GM21786 (cell line): ENCODE measurements at regions not wholly inside any gene's neighbourhood (a gene's known extent, or its start where the extent isn't known, plus 50 kb on each side); places are given as distances from the start of the nearest gene placed in this dataset.
"Not testable (repeated sequence)": the region's sequence is repeated elsewhere in the genome, so short reads cannot be mapped to it uniquely, and the experiment has no call there.

Source experiments
- ATAC-seq: cut with Tn5 transposase; IDR thresholded peaks from one replicate; pipeline ENCODE4 v1.9.1; 2021; ENCODE audit not compliant: unreplicated experiment

GRCh38 chr3:193946945-193947344 lies 189.0 kb upstream of the HES1 start:
- no peak for ATAC-seq

- no peak for ATAC-seq
Observed at GRCh38 chr3:193947596-193947995, 188.4 kb upstream of the HES1 start.

GRCh38 chr3:193948459-193948858 lies 187.5 kb upstream of the HES1 start:
- no peak for ATAC-seq

GRCh38 chr3:193951859-193952258 lies 184.1 kb upstream of the HES1 start:
- ATAC-seq: no peak

DNA sequence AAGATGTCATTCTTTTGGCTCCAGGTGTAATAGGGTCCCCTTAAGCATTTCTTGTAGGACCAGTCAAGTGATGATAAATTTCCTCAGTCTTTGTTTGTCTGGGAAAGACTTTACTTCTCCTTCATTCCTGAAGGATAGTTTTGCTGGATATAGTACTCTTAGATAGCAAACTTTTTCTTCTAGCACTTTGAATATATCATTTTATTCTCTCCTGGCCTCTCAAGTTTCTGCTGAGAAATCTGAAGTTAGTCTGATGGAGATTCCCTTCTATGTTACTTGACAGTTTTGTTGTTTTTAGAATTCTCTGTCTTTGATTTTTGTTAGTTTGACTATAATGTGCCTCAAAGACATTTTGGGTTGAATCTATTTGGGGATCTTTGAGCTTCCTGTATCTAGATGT lies 181.2 kb upstream of the HES1 start:
- no peak for ATAC-seq

- ATAC-seq: no peak
Observed at GRCh38 chr3:193955719-193956118, 180.2 kb upstream of the HES1 start.

DNA sequence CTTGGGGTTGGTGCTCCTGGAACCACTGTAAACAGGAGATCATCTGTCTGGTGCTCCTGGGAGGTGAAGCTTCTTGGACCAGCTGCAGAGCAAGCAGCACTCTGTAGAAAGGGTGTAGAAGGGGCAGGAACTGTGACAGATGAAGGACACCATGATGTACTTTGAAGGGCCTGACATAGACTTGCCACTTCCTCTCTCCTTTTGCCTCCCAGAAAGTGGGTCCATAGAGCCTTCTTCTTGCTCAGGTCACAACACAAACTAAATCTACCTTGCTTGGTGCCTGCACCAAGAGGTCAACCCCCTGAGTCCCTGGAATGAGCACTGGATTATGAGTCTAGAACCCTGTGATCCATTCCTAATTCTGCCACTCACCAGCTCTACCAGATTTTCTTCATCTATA lies 176.1 kb upstream of the HES1 start:
- no peak for ATAC-seq

DNA sequence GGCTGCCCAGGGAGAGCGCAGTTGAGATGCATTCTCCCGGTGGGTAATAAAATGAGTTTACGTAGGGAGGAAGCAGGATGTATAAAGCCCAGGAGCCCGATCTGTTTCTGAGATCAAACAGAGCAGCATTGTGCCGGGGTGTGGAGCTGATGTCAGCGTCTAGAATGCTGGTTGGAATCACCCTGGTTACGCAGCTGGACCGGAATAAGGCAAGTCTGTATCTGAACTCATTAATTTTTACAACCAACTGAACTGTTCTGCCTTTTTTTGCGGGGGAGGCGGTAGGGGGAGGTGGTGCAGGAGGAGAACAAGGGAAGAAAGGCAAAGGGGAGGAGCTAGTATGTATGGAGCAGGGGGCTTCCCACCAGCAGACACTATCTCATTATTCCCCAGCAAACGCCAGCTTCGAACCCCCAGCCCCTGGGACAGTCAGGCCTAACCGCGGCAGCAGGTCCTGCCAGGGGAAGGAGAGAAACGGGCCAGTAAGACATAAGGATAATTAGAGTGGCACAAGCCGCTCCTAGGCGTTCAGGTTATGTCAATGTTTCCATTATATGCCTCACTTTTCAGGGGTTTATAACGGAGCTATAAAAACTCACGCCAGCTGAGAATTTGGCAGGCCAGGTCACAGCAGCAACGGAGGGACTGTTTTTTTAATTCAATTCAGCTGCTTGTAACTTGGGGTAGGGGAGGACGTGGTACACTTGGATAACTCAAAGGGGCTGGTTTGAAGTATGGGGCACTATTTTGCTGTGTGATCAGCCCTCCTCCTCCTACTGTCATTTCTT lies 175.3 kb upstream of the HES1 start:
- ATAC-seq: no peak

DNA sequence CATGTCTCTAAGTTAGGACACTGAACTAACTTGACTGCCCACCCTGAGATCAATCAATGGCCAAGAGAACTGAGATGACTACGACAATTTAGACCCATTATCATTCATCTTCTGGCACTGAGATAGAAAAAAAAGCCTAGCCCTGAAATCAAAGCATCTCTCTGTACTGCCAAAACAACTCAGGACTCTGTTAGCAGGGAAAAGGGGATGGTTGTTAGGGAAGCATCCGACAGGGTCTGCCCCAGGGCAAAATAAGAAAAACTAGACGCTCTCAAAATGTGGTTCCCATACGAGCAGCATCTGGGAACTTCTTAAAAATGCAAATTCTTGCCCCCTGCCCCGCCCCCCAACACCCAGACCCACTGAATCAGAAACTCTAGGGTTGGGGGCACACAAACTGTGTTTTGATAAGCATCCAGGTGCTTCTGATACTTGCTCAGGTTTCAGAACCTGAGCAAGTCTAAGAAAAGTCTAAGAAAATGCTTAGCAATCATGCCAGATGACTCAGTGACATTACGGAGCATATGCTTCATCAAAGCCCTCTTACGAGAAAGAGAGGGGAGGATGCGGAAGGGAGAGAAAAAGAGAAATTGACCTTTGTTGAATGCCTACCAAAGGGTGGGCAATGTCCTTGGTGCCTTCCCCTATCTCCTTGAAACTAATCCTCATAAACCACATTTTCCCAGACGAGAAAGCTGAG lies 172.8 kb upstream of the HES1 start:
- no peak for ATAC-seq

DNA sequence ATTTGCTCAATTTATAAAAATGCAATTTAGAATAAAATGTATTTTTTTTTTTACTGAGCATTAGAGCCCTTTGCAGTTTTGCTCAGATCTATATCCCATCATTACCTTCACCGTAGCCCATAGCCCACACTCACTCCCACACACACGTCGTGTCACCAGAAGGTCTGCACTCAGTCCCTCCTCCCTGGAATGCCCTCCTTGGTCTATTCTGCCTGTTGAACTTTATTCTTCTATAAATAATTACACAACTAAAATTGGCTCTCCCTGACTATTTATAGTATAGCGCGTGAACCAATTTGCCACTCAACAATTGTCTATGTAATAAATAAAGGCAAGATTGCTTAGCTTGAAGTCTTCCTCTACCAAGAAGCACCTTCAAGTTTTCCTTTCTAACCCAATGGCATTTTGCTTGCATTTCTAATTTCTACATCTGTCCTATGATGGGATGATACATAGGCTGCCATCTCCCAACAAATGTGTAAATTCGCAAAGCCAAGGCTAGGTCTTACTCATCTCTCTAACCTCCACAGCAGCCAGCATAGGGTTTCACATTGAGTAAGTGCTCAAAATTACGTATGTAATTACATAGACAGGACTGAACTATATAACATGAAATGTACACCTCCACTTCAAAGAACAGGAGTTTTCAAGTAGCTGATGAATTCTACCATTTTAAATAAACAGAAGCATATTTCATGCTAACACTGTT lies 172.0 kb upstream of the HES1 start:
- ATAC-seq: peak; percentile 62

DNA sequence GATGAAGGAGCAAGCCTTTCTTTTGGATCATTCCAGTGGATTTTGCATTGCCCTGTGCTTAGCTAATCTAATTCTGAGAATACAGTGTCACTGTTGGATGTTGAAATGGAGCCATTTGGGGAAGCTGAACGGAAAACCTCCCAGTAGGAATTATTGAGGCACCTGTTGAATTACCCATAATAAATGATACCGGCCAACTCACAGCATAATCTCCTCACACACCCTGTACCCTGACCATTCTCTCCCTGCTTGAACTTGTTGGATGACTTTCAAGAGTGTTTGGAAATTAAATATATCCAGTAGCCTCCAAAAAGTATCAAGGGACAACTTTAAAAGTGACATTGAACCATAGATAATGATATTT lies 171.4 kb upstream of the HES1 start:
- no peak for ATAC-seq

DNA sequence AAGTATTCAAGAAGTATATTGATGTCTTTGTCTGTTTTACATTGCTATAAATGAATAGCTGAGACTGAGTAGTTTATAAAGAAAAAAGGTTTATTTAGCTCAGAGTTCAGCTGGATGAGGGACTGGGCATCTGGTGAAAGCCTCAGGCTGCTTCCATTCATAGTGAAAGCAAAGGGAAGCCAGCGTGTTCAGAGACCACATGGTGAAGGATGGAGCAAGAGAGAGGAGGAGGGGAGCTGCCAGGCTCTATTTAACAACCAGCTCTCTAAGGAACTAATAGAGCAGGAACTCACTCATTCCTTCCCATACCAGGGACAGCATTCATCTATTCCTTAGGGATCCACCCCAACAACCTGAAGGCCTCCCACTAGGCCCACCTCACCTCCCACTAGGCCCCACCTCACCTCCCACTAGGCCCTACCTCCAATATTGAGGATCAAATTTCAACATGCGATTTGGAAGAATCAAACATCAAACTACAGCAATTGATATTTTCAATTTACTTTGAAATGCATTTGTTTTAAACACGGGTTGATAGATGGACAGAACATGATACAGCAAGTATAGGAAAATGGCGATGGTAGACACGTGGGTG lies 167.5 kb upstream of the HES1 start:
- no peak for ATAC-seq

DNA sequence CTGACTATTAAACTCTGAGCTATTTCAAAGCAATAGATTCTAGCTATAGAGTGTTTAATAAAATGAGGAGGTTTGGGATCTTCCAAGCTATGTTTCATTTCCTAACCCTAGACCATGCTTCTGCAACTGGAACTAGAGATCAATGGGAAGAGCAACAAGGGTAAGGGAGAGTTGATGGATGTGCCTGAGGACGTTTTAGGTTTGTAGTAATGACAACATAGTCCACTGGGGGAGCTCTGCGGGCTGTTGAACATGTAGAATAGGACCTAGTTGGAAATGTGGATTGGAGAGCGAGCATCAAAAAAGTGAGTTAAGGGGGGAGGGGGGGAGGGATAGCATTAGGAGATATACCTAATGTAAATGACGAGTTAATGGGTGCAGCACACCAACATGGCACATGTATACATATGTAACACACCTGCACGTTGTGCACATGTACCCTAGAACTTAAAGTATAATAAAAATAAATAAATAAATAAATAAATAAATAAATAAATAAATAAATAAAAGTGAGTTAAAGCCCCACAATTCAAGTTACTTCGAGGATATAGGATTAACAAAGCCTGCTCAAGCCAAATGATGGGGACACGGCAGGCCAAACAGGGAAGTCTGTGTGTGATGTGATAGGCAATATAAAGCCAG lies 165.7 kb upstream of the HES1 start:
- not testable (repeated sequence) for ATAC-seq

- peak; percentile 28 for ATAC-seq
Observed at GRCh38 chr3:193970773-193971206, 165.2 kb upstream of the HES1 start.

DNA sequence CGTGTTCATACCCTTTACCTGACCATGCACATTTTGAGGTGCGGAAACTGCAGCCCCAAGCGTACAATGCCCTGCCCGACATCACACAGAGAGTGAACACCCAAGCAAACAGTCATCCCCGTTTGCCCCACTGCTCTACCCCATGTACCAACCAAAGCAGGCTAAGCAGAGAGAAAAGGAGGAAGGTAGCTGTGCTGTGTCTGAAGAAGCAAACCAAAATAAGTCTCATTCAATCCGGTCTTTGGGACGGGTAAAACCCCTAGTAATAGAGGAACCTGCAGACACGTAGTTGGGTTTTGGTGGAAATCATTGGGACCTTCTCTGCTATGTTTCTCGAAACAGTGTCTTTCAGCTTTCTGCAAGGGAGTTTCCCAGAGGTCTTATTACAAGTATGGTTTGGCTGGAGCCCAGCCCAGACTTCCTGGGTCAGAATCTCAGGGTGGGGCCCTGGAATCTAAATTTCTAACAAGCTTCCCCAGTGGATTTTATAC lies 164.6 kb upstream of the HES1 start:
- ATAC-seq: peak; percentile 67

GRCh38 chr3:193971966-193972365 lies 164.0 kb upstream of the HES1 start:
- no peak for ATAC-seq

- ATAC-seq: no peak
Observed at GRCh38 chr3:193972832-193973231, 163.1 kb upstream of the HES1 start.

GRCh38 chr3:193974191-193974652 lies 161.7 kb upstream of the HES1 start:
- no peak for ATAC-seq

DNA sequence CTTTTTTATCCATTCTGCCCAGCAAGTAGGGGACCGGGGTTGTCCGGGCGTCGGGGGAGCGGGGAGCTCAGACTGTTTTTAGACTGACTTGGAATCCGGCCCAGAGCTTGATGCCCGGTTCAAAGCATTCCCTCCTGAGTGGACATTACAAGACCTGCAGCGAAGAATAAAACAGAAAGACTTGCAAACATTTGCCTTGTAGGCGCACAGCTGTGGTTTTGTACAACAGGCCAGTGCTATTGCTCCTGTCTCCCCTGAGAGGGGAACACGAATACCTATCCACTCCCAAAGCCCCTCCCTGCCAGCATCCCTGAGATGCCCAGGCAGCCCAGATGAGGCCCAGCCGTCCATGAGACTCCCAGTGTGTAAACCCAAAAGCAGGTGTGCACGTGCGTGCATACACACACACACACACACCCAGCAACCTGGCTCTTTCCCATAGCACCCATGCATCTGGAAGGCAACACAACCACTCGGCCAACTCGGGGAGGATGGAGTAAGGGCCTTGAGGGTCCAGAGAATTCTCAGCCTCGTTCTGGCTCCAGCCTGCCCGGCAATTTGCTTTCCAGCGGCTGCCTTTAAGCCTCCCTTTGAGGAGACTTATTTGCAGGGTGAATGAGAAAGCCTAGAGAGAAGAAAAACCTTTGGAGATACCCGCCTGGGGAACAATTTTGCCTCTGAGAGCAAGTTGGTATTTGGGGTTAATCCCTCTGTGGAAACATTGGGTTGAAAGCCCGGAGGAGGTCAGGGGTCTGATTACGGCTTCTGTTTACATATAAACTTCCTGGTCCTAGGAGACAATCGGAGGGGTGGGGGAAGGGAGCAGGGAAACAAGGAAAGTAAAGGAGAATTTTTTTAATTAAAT lies 161.0 kb upstream of the HES1 start:
- no peak for ATAC-seq

DNA sequence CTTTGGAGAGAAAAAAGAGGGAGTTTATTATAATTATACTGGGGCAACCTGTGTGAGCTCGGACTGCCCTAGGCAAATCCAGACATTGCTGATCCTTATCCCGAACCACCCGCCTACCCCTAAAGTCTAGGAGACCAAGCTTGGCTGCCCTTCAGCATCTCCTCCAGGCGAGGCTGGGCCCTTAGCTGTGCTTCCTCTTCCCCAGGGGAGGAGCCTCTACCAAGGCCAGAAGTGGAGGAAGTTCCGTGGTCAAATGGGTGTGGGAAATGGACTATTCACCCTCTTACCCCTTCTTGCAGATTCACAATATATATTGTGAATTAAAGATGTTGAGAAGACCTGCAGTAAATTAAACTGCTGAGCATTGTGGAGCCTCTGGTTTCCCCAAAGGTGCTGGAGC lies 158.3 kb upstream of the HES1 start:
- no peak for ATAC-seq
